CD4-positive, alpha-beta T cell treated with Interleukin-1 beta for 1 hour (primary cell): ENCODE measurements at regions not wholly inside any gene's neighbourhood (a gene's known extent, or its start where the extent isn't known, plus 50 kb on each side); places are given as distances from the start of the nearest gene placed in this dataset.
A peak's percentile ranks its signal among the peaks of the same experiment; 100 is the strongest.
"Not testable (repeated sequence)": the region's sequence is repeated elsewhere in the genome, so short reads cannot be mapped to it uniquely, and the experiment has no call there.

ENCODE experiments used
- DNase-seq, 2 donors: peaks; one replicate each; pipeline ENCODE4 v3.0.0-alpha.2; 2020 to 2022

DNA sequence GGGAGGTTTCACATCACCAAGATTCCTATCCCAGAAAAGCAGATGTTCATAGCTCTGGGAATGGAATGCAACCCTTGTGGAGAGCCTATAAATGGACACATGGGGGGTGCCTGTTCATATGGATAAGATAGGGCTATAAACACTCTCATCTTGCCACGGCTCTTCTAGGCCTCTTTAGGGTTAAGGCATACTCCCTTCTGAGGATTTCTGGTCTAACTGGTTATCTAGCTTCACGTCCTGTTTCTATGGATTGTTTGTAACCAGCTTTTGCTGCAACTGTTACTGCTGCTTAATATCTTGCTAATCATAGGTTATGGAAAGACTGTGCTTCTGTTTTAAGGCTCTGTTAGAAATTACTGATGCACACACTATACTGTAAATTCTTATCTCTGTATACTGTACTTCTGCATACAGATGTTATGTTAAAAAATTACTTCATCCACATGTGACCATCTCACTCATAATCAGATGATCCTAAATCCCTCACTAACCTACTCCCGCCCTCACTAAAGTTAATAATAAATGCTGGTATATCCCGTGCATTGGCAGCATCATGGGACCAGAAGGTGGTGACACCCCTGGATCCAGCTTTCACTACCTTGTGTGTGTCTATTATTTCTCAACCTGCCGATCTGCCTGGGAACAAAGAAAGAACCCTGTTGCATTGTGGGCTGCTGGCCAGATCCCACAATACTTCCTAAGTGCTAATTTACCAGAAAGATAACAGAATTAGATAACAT, 68.7 kb downstream of the PRKAB2 start:
- DNase-seq: not testable (repeated sequence)

DNA sequence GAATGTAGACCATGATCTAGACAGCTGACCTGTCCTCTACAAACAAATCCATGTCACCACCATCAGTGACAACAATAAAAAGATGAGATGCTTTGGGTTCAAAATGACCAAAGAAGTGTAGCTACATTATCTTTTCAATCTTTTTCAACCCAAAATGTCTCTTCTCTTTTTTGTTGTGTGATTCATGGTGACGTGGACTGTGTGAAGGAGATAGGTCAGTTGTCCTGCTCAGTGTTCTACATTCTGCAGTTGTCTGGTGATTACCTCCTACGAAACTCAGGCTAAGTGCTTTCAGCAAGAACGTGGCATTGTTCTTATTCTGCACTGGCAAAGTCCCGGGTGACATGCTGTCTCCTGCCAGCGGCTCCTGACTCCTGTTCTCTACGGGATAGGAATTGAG, 73.1 kb downstream of the PRKAB2 start:
- no peak for DNase-seq

DNA sequence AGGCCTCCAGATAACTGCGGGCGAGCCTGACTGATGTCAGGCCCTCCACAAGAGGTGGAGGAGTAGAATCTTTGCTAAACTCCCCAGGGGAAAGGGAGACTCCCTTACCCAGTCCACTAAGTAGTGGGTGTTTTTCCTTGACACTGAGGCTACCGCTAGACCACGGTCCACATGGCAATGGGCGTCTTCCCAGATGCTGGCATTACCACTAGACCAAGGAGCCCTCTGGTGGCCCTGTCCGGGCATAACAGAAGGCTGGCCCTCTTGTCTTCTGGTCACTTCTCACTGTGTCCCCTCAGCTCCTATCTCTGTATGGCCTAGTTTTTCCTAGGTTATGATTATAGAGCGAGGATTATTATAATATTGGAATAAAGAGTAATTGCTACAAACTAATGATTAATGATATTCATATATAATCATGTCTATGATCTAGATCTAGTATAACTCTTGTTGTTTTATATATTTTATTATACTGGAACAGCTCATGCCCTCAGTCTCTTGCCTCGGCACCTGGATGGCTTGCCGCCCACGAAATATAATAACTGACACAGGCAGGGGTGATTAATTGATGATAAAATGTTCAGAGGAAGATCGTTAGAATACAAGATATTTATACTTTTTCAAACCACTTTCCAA, 73.8 kb downstream of the PRKAB2 start:
- peak; percentile 11 to 14 for DNase-seq

DNA sequence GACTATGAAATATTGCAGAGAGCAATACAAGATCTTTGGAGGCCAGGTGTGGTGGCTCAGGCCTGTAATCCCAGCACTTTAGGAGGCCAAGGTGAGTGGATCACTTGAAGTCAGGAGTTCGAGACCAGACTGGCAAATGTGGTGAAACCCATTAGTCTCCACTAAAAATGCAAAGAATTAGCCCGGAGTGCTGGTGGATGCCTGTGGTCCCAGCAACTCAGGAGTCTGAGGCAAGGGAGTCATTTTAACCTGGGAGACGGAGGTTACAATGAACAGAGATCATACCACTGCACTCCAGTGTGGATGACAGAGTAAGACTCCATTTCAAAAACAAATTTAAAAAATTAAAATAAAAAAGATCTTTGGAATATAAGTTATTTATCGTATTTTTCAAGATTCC, 76.6 kb downstream of the PRKAB2 start:
- DNase-seq: no peak

DNA sequence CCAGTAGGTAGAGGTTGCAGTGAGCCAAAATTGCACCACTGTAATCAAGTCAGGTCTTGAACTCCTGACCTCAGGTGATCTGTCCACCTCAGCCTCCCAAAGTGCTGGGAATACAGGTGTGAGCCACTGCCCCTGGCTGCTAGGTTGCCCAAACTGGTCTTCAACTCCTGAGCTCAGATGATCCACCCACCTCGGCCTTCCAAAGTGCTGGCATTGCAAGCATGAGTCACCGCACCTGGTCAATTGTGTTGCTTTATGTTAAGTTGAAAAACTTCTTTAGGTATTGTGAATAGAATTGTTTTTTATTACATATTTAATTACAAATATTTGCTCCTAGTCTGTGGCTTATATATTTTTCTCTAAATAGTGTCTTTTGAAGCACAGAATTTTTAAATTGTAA, 80.5 kb downstream of the PRKAB2 start:
- DNase-seq: no peak

DNA sequence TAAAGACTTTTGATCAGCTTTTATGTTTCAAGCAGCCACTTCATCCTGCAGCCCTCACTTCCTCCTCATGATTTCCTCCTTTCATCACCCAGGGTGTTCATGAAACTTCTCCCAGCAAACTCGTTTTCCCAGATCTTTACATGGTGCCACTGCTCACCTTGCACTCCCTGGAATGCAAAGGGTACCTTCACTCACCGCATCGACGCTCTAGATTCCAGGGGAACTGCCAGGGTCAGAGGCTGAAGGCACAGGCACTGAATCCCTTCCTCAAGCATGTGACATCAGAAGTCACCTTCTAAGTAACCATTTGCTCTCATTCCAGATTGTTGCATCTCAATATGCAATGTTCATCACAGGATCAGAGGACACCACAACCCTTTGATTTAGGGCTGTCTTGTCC, 82.8 kb downstream of the PRKAB2 start:
- DNase-seq: no peak

DNA sequence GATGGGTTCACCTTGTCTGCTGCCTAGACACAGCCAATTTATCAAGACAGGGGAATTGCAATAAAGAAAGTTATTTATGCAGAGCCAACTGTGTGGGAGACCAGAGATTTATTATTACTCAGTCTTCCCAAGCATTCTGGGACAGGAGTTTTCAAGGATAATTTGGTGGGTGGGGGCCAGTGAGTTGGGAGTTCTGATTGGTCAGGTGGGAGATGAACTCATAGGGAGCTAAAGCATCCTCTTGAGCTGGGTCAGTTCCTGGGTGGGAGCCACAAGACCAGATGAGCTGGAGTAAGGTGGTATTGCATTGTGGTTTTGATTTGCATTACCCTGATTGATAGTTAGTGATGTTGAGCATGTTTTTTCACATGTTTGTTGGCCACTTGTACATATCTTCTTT, 86.1 kb downstream of the PRKAB2 start:
- no peak for DNase-seq

DNA sequence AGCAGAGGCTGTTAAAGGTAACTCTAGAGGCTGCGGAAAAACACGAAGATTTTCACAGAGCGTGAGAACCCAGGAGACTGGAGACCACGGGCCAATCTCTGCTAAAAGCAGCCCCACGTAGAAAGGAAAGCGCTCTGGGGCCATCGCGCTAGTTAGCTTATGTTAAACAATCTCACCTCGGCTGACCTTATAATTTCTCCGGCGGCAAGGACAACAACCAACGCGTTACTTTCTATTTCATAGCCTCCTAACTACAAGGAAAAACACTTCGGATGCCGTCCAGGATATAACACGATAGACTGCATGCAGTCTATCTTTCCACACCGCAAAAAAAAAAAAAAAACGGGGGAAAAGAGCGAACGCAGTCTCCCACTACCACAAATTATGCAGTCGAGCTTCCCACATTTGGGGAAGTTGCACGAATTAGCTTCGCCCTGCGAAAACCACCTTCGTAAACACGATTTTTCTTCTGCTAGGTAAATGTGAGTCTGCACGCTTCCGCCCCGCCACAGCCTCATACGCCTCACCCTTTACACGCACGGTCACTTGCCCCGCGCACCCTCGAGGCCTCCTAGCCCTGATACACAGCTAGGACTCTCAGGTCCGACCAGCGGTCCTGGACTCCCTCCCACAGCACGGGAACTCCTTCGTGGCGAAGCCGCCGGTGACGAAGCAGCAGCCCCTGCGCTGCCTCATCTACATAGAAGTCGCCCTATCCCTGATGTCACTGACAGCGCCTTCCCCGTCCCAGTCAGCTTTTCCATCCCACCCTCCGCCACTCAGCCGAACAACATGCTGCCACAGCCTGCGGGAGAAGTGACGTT, 87.8 kb downstream of the PRKAB2 start:
- peak; percentile 49 to 74 for DNase-seq

DNA sequence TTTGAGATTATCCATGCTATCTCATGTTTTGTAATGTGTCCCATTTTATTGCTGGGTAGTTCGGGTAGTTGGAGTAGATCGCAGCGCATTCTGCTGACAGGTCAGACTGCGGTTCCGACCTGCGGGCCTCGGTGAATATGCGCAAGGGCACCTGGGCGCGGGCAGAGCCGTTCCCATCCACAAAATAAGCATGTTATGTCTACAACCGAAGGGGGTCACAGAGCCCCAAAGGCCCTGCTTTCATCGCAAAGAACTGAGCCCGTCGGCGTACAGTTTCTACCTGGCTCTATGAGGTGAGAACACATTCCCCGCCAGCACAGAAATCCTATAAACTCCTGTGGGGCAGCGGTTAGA, 88.4 kb downstream of the PRKAB2 start:
- DNase-seq: no peak

DNA sequence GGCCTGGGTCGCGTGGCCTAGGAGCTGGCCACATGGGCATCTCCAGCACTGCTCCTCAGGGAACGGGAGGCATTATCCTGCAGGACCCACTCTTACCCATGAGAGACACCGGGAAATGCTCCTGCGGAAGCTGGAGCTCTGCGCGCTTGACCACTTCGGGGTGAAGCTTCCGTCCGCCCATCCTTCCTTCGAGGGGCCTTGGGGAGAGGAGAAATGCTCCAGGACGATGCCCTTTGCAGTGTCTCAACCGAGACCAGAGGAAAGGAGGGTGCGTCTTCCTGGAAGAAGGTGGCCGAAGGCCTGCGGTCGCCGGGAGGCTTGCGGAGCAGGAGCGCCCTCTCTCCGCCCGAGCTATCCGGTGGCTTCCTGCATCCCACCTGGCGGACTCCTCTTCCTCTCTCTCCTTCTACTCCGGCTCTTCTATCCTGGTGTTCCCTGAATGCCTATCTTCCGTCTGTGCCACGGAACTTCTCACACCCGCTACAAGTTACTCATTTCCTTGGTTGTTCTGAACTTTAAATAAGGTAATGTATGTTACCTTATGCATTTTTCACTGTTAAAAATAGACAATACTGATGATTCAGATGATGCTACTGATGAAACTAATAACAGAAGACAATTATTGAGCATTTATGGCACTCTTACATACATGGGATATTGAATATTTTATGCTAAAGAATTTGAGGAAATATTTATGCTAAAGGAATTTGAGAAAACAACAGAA, 91.4 kb downstream of the PRKAB2 start:
- no peak for DNase-seq

DNA sequence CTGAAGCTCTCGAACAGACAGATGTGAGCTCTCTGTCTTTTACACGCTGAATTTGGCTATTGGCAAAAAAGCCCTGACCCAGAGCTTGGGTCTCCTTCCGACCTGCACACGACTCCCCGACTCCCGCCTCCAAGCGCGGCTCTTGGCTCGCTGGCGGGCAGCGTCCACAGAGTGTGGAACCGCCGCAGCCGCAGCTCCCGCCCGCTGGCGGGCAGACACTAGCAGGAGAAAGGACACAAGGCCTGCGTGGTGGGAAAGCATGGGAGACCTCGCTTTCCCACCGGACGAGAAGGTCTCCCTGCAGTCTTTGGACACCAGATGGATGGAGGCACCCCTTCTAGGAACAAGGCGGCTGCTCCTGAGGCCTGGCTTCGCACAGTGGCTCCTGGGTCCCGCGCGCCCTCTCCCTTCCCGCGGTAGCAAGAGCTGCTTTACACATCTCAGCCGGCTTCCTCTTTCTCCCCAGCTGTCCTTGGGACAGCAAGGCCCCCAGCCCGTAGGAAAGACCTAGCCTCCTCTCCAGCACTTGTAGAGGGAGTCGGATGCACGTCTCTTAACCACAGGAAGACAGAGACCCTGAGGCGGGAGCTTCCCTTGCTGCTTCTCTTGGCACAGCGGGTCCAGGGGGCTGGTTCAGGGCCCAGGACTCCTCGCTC, 92.1 kb downstream of the PRKAB2 start:
- peak in 1 of 2 donors; percentile 5 for DNase-seq

DNA sequence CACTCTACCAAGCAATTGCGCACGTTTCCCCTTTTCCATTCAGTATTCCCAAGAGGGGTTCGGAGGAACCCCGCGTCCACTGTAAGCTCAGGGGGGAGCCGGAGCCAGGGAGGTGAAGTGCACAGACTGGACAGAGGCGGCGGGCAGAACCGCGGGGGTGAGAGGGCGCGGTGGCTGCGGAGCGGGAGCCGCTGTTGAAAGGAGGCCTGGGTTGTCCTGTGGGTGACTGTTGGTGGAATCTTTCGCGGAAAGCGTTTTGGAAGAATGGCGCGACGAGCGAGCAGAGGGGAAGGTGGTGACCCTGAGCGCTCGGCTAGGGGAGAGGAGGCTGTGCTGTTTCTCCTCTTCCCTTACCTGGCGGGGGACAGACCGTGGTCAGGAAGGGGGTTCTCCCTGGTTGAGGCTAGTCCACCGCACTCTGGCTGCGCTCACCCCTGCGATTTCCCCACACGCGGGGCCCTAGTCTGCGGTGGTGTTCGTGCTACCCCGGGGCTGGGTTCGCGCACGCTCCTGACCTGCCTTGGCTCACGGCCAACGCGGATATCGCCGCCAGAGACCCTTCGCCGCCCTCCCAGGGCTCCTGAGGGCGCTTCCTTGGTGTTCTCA, 92.8 kb downstream of the PRKAB2 start:
- DNase-seq: peak in 1 of 2 donors; percentile 31

DNA sequence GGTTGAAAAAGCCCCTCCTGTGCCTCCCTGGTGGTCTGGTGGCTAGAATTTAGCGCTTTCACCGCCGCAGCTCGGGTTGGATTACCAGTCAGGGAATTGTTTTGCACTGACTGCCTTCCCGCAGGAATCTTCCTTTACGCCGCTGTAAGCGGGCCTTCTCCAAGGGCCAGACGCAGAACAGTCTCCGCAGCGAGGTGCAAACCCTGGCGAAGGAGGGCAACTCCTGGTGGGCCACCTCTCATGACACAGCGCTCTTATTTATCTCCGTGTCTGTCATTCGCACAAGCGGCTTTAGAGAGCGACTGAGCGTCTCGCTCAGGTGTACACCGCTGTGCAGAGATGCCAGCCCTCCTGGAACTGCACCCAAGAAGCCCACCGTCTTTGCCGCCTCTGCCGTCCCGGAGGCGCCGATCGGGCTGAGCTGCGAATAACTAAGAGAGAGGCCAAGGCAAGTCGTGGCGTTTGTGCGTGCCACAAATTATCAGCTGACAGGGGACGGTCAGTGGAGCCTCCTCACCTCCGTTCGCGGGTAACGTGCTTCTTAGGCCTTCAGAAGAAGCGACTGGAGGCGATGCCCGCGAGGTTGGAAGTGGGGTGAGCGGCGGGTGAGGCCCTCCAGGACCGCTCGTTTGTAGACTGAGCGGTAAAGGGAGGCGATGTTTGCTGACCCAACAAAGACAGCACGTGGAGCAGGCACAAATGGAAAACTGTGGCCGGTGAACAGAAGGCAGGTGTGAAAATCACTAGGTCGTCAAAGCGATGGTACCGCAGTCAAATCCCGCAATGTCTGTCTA, 93.5 kb downstream of the PRKAB2 start:
- DNase-seq: no peak

DNA sequence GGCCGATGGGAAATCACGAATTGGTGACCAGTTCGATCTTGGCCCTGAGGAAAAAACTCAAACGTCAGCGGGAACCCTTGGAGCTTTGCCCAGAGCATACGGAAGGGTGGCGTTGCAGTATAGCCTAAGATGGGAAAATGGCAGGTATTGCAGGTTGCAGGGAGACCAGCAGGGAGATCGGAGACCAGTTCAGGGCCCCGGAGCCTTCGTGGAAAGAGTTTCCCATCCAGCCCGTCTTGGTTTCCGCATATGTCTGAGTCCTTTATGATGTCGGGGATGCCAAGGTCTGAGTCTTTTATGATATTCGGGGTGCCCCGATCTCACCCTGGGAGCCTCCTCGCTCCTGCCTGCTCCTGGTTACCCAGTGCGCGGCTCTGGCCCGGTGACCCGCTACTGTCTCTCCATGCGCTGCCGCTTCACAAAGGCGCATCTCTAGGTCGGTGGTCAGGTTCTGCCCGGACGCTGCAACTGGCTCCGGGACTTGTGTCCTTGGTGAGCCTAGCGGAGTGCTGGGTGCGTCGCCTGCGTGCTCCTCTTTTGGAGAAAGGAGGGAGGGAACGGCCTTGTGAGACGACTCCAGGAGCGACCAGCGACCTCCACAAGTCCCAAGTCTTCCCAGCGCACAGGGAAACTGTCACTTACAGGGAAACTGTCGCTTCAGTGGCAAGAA, 94.2 kb downstream of the PRKAB2 start:
- no peak for DNase-seq

DNA sequence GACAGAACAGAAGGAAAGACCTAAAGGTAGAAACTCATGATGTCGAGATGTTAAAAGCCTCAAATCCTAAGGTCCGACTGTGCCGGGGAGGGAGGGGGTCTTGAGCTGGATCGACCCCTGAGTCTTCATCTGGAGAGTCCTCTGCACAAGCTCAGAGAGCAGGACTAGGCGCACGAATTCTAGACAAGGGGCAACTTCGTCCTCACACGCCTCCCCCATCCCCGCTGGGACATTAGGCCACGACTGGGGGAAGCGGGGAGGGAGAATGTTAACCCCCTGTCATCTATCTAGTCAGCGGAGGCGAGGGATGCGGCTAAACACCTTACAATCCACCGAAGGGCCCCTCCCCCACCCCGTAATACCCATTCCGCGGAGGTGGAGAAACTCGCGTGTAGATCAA, 94.7 kb downstream of the PRKAB2 start:
- DNase-seq: no peak

DNA sequence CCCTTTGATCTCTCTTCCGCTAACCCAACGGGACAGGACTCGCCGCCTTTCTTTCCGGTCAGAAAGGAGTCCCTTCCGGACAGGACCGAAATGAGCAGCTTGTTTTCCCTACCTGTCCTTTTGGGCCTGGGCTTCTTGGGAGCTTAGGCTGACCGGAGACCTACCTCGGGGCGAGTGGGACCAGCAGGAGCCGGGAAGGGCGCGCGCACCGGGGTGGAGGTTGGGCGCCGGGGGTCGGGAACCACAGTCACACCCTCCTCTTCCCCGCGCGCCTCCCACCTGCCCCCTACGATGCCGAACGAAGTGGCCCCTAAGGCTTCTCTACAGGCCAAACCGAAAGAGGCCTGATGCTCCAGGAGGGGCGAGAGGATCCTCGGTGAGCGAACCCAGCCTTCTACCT, 95.2 kb downstream of the PRKAB2 start:
- DNase-seq: no peak

DNA sequence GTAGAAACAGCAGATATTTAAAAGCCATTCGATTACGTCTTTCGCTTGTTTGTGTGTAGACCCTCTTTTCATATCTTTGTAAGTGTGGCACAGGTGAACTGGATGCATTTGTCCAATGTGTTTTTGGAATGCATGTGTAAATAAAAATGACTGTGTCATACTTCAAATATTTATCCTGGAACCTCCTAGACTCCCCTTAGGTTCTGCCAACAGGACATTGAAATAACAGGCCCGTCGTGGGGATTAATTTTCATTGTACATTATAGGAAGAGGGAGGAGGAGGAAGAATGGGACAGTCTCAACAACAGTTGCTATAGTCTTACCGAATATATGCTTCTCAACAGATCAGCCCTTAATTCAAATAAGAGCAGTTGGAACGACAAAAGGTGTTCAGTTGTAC, 95.8 kb downstream of the PRKAB2 start:
- no peak for DNase-seq

DNA sequence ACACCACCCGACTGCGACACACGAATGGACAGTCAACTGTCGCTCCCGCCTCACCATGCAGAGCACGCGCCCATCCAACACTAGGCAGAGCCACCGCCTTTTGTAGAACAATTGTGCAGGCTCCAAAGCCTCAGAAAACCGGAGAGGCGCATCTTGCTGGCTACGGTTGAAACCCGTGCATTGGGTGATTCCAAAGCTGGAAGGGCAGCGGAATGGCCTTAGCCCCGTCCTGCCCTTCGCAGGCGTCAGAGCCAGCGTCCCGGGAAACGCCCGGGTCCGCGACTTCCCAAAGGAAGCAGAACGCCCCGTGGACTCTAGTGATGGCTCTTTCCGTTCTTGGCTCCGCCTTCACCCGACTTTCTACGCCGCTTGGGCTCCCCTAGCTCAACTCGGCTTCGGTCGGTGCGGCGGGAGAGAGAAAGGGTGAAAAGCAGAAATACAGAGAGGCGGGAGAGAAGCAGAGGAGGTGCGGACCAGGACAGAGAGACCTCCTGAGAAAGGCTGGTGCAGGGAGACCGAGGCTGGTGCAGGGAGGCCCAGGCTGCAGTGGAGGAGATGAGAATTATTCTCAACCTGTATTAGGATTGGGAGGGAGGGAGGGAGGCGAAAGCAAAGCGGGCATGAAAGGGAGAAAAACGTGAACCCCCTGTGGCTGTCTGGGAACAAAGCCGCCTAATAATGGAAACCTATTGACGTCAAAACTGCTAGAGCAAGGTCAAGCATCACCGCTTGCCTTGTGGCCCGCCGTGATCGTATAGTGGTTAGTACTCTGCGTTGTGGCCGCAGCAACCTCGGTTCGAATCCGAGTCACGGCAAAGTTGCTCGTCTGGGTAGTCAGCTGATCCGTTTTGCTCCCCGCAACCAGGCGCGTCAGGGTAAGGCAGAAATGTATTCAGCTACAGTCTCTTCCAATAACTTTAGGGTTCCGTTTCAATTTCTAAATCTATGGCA, 99.5 kb downstream of the PRKAB2 start:
- DNase-seq: peak; percentile 15 to 25

DNA sequence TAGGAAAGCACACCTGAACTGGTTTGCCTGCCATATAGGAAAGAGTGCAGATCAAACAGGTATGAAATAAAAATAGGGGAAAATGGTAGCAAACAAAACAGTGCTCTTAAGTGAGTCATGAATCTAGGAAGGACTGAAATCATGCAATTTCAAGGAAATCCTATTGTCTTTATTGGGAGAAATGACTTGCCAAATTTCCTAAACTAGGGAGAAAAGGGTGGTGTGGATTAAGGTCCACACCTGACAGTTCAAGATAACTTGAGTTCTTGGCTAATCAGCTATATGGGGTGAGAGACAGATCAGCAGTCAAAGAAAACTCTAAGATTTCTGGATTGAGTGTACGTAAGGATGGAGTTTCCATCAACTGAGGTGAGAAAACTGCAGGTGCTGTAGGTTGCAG, 101.1 kb downstream of the PRKAB2 start:
- no peak for DNase-seq

DNA sequence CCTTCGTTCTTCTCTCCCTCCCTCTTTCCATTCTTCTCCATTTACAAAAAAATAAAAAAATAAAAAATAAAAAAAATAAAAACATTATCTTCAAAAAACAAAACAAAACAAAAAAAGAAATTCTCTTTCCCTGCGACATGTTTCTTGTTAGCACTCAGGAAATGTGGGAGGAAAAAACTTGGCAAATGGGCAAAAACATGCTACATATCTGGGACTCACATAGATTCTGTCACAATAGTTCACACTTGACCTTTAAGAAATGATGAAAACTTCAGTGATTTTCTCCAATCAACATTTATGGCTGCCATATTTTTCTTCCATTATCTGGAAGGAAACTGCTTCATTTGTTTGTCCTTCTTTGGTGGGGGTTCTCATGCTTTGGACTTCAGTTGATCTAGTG, 109.3 kb downstream of the PRKAB2 start:
- DNase-seq: no peak
